GM21390 (cell line): ENCODE measurements at regions not wholly inside any gene's neighbourhood (a gene's known extent, or its start where the extent isn't known, plus 50 kb on each side); places are given as distances from the start of the nearest gene placed in this dataset.
"Not testable (repeated sequence)": the region's sequence is repeated elsewhere in the genome, so short reads cannot be mapped to it uniquely, and the experiment has no call there.

Experiments used
- ATAC-seq: cut with Tn5 transposase; IDR thresholded peaks from one replicate; pipeline ENCODE4 v1.9.1; 2021; ENCODE audit not compliant: unreplicated experiment

- peak; percentile 79 for ATAC-seq
Measured at GRCh38 chr18:73688851-73689711, 458.6 kb downstream of the FBXO15 start.

- no peak for ATAC-seq
Measured at GRCh38 chr18:73688161-73688560, 459.5 kb downstream of the FBXO15 start.

DNA sequence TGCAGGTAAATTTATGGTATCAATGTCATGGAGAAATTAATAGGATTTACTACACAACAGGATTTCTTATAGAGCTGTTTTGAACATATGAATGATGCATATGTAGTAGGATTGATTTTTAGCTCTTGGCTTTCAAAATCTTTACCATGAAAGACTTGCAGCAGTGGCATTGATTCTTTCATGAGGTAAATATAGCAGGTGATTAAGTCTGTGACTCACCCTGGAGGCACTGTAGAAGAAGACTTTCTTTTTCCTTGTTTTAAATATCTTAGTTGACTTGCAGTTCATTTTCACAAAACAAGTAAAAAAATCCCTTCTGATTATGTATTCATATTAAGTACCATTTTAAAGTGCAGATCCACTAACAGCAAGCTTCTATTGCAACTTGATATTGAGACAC, 463.0 kb downstream of the FBXO15 start:
- no peak for ATAC-seq

GRCh38 chr18:73683409-73684238, 464.0 kb downstream of the FBXO15 start:
- ATAC-seq: no peak

DNA sequence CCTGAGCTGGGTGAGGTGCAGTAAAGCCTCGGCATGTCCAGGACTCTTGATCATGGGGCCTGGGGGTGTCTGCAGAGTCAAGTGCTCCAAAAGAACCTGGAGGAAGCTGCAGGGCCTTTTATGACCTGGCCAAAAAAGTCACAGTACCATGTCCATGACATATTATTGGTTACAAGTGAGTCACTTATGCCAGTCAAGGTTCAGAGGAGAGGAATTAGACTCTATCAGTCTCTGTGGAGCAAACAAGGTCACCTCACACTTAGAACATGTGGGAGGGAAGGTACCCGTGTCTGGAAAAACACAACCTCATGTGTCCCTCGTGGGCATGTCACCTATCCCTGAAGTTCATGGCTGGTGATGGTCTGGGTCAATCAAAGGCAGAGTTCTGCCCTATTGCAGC, 465.7 kb downstream of the FBXO15 start:
- ATAC-seq: no peak

GRCh38 chr18:73681398-73681797, 466.2 kb downstream of the FBXO15 start:
- ATAC-seq: no peak

DNA sequence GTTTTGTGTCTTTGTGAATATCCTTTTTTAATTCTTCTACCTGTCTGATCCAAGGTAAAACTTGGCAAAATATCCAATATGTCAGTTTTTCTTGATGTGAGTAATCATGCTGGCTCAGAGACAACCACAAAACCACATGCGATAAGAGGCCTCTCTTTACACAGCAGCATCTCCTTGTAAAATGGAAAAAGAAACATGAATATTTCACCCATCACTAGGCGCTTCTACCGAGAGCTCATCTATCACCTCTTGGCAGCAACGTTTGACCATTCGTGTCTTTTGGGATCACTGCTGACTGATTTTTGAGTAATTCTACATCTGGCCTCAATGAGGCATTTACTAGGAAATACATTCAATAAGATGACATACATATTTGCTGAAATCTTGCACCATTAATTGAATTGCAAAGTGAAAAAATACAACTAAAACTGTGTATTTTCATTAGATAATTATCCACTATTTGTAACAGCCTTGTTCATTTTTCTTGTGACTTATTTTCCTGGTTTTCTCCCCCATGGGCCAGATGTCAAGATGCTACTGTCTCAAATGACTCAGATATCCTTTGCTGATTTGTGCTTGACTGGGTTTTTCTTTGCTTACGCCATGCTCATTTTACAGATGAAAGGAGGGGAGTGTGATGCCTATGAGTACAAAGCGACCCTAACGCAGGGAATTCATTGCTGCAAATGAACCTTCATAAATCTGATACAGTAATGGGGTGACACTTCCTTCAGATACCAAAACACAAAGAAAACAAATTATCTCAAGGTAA, 467.5 kb downstream of the FBXO15 start:
- peak; percentile 42 for ATAC-seq

- ATAC-seq: no peak
Measured at GRCh38 chr18:73677450-73677849, 470.2 kb downstream of the FBXO15 start.

DNA sequence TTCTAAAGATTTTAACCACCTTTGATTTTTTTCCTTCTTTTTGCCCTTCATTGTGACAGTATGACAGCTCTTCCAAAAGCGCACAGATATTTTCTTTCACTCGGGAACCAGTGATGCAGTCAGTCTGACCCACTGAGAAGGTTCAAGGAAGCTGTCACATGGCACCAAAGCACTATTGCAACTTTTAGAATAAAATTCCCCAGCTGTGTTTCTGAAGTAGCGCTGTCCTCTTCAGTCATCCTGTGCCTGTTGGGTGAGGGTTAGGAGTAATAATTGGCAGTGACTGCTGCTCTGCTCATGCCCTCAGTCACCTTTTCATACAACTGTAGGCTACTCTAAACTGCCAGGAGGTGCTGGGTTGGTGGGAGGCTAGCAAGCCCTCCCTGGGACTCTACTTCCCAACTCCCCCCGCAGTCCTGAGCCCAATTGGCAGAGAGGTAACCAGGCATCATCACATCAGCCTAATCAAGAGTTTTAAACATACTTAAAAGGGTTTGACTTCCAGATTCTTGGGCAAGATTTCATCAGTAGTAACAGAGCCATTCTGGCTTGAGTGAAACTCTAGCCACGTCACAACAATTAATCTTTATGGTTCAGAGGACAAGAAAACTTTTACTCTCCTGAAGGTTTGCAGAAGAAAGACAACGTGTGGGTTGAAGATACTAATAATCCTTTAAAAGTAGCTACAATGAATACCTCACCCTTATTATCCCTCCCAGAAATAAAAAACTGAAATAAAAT, 473.3 kb downstream of the FBXO15 start:
- no peak for ATAC-seq

DNA sequence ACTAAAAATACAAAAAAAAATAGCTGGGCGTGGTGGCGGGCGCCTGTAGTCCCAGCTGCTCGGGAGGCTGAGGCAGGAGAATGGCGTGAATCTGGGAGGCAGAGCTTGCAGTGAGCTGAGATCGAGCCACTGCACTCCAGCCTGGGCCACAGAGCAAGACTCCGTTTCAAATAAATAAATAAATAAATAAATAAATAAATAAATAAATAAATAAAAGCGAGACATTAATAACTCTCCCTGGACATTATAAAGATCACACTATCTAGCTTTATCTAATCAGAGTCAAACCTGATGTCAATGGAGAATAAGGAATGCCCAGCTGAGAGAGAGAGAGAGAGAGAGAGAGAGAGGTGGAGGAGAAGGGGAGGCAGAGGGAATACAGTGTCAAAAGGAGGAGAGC, 476.2 kb downstream of the FBXO15 start:
- not testable (repeated sequence) for ATAC-seq

GRCh38 chr18:73670524-73670923, 477.1 kb downstream of the FBXO15 start:
- ATAC-seq: peak; percentile 73

- ATAC-seq: no peak
Measured at GRCh38 chr18:73670039-73670438, 477.6 kb downstream of the FBXO15 start.

DNA sequence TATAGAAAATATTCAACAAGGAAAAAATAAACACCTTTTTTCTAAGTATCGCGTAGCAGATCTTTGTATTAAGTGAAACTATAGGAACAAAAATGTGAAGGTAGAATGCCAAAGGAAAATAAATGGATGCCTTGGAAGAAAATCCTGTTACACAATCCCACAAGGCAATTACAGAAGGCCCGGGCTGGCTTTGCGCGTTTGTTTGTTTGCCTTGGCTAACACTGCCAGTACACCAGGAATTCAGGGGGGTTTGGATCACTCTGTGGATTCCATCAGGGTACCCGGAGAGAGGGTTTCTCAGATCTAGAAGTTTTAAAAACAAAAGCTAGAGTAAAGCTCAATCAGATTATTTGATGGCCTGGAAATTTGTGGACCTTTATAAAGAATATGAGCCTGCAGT, 478.3 kb downstream of the FBXO15 start:
- ATAC-seq: no peak

- ATAC-seq: no peak
Measured at GRCh38 chr18:73668051-73668450, 479.6 kb downstream of the FBXO15 start.

- ATAC-seq: no peak
Measured at GRCh38 chr18:73666772-73667171, 480.9 kb downstream of the FBXO15 start.

GRCh38 chr18:73664896-73665295, 482.7 kb downstream of the FBXO15 start:
- ATAC-seq: no peak

GRCh38 chr18:73663581-73663980, 484.1 kb downstream of the FBXO15 start:
- no peak for ATAC-seq

DNA sequence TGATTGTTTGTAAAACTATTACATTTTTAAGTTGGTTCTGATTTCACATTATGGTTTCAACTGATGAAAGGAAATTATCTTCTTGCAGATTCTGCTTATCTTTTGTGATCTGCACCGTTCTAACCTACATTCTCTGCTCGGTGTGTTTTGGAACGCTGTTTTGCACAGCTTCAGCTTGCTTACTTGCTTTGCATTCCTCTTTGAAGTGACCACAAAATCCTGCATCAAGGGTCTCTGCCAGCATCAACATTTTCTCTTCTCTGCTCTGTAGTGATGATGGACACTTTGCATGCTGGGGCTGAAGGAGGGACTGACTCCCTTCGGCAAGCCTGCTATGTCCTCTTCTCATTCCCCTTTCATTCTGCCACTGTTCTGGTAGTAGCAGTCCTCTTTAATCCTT, 485.2 kb downstream of the FBXO15 start:
- ATAC-seq: no peak

DNA sequence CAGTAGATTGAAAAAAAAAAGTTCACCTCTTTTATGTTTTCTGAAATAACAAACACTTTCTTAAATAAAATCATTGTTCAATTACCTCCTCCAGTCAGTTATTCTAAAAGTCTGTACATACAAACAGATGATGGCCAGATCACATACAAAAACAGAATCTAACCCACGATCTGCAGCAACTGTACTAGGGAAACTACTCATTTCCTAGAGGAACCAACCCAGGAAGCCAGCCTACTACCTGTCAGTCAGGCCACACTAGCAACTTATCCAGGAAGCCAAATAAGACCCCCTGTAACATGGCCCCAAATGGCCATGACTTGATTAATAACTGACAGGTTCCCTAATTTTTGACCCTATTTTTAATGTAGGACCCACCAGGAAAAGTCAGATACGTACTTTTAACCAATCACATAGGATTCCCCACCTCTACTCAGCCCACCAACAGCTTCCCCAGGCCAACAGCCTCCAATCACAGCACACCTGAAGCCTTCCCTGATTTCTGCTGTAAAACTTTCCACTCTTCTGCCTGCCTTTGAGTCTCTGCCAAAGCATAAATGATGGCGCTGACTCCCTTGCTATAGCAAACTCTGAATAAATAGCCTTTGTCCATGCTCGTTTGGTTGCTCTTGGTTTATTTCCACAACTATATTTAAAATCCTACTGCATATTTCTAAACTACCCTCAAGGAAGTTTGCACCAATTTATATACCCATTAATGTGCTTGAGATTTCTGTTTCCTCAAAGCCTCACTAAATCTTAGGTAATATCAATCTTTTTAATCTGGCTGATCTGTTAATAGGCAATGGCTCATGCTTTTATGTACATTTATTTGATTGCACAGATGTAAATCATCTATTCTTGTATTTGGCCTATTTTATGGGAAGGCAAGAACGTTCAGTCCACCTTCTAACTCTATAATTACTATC, 486.4 kb downstream of the FBXO15 start:
- ATAC-seq: no peak

DNA sequence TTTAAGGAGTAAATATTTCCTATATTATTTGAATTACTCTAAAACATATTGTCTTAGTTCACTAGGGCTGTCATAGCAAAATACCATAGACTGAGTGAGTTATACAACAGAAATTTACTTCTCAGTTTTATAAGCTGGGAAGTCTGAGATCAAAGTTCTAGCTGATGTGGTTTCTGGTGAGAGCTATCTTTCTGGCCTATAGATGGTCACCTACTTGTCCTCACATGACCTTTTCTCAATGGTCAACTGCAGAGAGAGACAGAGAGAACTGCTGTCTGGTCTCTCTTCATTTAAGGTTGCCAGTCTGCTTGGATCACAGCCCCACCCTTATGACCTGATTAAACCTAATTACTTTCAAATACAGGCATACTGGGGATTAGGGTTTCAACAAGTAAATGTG, 490.9 kb downstream of the FBXO15 start:
- ATAC-seq: no peak
